ENCODE measurements at regions not wholly inside any gene's neighbourhood (a gene's known extent, or its start where the extent isn't known, plus 50 kb on each side); places are given as distances from the start of the nearest gene placed in this dataset.

GRCh38 chr2:19776941-19777514, 124.8 kb downstream of the TTC32 start:
- DNase-seq, result no peak

DNA sequence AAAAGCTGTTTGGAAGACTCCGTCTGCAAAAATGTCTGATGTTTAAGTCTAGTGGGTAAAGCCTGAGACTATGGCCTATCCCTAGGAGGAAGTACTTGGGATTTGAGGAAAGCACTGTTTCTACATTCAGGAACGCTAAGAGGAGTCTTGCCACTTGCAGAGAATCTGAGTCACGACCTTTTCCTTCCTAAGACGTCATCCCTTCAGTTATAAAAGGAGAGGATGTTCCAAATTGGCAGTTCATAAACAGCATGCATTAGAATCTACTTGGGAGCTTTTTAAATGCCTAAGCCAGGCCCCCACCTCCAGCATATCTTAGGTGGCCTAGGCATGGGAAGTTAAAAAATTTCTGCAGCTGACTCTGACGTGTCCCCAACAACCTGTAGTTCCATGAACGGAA, 125.9 kb downstream of the TTC32 start:
- DNase-seq, result no peak

- no peak for DNase-seq
Observed at GRCh38 chr2:19775315-19775714, 126.5 kb downstream of the TTC32 start.

- DNase-seq, result no peak
Observed at GRCh38 chr2:19774805-19775176, 127.0 kb downstream of the TTC32 start.

DNA sequence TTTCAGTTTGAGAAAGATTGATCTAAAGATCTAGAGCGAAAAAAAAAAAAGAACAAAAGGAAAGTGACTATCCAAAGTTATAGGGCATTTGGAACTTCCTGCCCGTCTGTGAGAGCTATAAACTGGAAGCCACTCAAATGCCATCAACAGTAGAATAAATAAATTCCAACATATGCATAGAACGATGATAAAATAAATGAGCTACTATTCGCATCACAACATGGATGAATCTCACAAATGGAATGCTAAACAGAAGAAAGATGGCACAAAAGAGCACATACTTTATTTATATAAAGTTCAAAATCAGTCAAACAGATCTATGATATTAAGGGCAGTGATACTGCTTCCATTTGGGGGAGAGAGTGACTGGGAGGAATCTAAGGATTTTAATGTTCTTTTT, 128.8 kb downstream of the TTC32 start:
- no peak for DNase-seq

GRCh38 chr2:19769513-19769912, 132.3 kb downstream of the TTC32 start:
- DNase-seq, result no peak

- no peak for DNase-seq
Observed at GRCh38 chr2:19767899-19768298, 133.9 kb downstream of the TTC32 start.

DNA sequence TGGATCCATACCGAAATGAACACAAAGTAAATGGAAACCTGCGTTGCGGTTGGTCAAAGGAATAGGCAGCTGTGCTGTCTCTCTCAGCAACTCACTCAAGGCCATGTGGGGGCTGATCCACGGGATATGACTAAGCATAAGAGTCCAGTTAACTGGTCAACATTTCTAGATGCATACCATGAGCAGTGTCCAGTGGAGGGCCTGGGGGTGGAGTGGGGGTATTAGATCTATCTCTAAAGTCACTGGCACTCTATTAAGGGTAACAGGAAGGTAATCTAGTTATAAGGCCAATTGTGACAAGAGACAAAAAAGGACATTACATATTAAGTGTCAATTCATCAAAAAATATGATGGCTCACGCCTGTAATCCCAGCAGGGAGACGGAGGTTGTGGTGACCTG, 136.8 kb downstream of the TTC32 start:
- DNase-seq, result no peak

- DNase-seq, result no peak
Observed at GRCh38 chr2:19763731-19764130, 138.1 kb downstream of the TTC32 start.

DNA sequence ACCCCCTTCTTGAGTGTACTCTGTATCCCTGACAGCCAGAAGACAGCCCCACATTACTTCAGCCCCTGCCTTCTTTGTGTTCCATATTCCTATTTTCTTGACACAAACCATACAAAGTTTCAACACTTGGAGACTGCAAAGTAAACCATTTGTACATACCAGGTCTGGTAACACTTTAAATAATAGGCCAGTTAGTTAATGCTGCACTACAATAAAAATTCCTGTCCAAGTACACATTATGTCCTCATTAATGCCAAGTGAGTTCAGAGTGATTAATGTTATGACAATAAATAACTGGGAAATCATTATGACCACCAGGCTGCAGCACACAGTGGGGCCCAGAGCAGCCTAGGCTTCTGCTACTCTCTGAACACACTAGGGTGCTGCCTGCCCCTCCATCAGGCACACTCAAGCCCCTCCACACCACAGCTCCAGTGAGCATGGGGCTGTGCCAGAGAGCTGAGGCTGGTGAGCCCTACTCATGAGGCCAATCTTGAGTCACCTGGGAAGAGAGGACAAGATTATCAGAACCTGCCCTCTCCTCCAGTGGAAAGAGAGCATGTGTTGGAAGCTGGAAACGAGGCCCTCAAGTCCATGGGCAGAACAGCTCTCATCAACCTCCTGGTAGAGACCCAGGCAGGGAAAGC, 138.7 kb downstream of the TTC32 start:
- DNase-seq, result no peak

DNA sequence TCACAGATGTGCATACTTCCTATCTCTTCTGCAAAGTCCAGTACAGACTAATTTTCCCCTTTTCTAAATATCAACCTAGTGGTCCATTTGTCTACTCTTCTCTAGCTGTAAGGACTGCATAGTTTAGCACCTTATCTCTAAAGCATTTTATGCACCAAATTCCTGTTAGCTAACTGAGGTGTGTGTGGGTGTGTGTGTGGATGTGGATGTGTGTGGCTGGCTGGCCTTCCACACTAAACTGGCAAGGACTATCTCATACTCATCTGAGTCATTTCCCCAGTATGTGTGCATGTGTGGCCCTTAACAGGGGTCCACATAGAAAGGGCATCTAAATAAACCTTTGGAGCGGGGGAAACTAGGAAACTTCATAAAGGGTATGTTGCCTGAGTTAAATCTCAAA, 139.6 kb downstream of the TTC32 start:
- no peak for DNase-seq

DNA sequence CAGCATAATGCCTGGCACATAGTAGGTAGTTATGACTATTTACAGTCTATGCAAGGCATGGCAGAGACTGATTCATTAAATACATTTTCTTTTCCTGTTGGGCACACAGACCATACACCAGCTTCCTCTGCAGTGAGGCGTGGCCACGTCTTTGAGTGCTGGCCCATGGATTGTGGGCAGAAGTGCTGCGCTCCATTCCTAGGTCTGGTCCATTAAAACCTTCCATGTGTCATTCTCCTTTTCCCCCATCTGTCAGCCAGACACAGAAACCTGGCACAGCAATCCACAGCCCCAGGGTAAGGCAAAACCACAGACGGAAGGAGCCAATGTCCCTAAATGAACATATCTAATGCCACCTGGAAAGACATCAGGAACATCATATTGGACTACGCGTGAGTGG, 141.9 kb downstream of the TTC32 start:
- DNase-seq, result no peak

DNA sequence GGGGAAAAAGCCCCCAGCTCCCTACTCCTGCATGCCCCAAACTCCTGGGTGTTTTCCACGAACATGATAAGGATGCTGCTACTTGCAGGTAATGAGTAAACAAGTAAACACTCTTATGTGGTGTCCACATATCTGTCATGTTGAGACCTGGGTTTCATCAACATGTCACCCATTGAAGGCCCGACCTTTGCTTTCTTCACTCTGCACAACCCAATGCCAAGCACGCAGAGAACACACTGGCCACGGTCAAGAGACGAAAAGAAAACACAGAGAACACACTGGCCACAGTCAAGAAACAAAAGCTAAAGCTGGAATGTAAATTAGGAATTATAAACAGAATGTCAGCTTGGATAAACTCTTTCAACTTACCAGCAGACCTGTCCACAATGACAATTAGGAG, 143.1 kb downstream of the TTC32 start:
- DNase-seq, result no peak

DNA sequence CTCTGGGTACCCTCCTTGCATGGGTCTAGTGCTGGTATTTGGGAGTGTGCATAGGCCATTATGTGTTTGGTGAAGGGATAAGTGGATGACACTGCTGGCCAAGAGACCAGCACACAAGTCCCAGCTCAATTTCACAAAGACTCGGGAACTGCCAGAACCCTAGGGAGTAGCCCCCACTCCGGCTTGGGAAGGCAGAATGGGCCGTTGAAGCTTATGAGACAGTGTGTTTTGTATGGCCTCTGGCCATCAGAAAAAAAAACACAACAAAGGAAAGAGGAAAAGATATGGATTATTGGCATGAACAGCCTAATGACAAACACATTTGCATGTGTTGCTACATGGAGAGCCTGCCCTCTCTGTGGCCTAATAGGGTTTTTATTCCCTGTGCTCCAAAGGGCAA, 144.2 kb downstream of the TTC32 start:
- no peak for DNase-seq

GRCh38 chr2:19754907-19755306, 146.9 kb downstream of the TTC32 start:
- DNase-seq, result no peak

DNA sequence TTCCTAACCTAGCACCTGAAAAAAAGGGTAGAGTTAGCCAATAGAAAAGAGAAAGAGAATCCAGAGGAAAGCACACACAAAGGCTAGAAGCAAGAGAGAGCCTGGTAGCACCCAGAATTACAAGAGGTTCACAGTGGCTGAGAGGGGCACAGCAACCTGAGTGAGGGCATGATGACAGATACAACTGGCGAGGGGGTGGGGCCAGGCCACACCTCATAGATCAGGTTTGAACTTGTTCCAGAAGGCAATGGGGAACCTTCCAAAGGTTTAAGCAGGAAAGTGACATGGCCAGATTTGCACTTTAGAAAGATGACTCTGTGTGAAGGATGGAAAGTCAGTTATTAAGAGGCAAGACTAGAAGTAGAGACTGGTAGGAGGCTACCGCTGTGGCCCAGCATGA, 148.0 kb downstream of the TTC32 start:
- DNase-seq, result no peak

GRCh38 chr2:19753314-19753713, 148.5 kb downstream of the TTC32 start:
- no peak for DNase-seq

GRCh38 chr2:19752500-19752899, 149.3 kb downstream of the TTC32 start:
- DNase-seq, result no peak

- DNase-seq, result no peak
Observed at GRCh38 chr2:19751631-19752030, 150.2 kb downstream of the TTC32 start.

GRCh38 chr2:19750136-19750535, 151.6 kb downstream of the TTC32 start:
- no peak for DNase-seq

DNA sequence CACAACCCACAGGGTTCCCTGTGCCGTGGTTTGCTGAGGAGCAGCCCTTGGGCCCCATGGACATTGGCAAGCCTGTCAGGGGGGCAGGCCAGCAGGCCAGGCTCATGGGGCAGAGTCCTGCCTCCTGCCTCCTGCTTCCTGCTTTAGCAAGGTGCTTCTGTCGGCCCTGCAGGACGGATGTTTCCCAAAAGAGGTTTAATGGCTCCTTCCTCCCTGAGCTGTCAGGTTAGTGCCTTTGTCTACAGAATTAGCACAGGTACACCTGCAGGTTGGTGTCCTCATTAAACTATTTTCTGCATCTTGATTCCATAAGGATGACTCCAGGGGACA, 152.3 kb downstream of the TTC32 start:
- no peak for DNase-seq

- DNase-seq, result no peak
Observed at GRCh38 chr2:19748711-19749506, 152.9 kb downstream of the TTC32 start.

DNA sequence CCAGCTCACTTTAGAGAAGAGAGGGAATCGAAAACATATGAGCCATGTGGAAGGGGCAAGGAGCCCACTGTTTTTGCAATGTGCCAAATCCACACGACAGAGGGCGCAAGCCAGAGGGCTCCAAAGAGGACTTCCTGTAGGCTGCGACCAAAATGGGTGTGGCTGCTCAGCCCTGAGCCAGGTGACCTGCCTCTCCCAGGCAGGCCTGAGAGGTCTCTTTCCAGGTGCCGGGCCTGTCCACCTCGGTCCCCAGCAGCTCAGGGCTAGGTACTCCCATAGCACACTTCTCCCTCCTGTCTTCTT, 153.8 kb downstream of the TTC32 start:
- no peak for DNase-seq

GRCh38 chr2:19747310-19748072, 154.3 kb downstream of the TTC32 start:
- DNase-seq, result no peak
